Liver (tissue), 8 donors: ENCODE measurements at regions not wholly inside any gene's neighbourhood (a gene's known extent, or its start where the extent isn't known, plus 50 kb on each side); places are given as distances from the start of the nearest gene placed in this dataset.

Experiments used
- DNase-seq: peaks from one replicate; pipeline ENCODE4 v3.0.0-alpha.2; 2017; ENCODE audit warnings: low spot score
- H3K27ac ChIP-seq, 2 donors: one replicate each; pipeline ENCODE4 v1.7.0; 2013; ENCODE audit warnings: inconsistent platforms in 2 of 2, low read length in 2 of 2, control low read depth in 1 of 2, low read depth in 1 of 2, mild to moderate bottlenecking in 1 of 2
- H3K27me3 ChIP-seq, 4 donors: one replicate each; pipeline versions ENCODE4 v1.6.1 to v1.7.0; 2013; ENCODE audit warnings: low read length in 3 of 4, inconsistent platforms in 1 of 4, mild to moderate bottlenecking in 1 of 4, moderate library complexity in 1 of 4; ENCODE audit not compliant: control insufficient read depth in 4 of 4, insufficient read depth in 4 of 4
- H3K36me3 ChIP-seq, 4 donors: one replicate each; pipeline versions ENCODE4 v1.6.1 to v1.7.0; 2013; ENCODE audit warnings: low read length in 3 of 4, mild to moderate bottlenecking in 3 of 4, low read depth in 1 of 4, moderate library complexity in 1 of 4; ENCODE audit not compliant: control insufficient read depth in 4 of 4, insufficient read depth in 3 of 4
- H3K4me1 ChIP-seq, 4 donors: one replicate each; pipeline versions ENCODE4 v1.6.1 to v1.7.0; 2013; ENCODE audit warnings: low read length in 3 of 4, mild to moderate bottlenecking in 3 of 4, moderate library complexity in 1 of 4; ENCODE audit not compliant: control insufficient read depth in 4 of 4, insufficient read depth in 4 of 4
- H3K4me3 ChIP-seq, 3 donors: one replicate each; pipeline versions ENCODE4 v1.6.1 to v1.7.0; 2013; ENCODE audit warnings: low read length in 3 of 3, control low read depth in 1 of 3, low read depth in 1 of 3, mild to moderate bottlenecking in 1 of 3
- H3K9ac ChIP-seq, 2 donors: one replicate each; pipeline ENCODE4 v1.7.0; 2013; ENCODE audit warnings: low read length in 2 of 2, mild to moderate bottlenecking in 2 of 2, moderate library complexity in 2 of 2, control low read depth in 1 of 2, low read depth in 1 of 2
- H3K9me3 ChIP-seq, 4 donors: one replicate each; pipeline versions ENCODE4 v1.6.1 to v1.7.0; 2013; ENCODE audit warnings: low read length in 3 of 4; ENCODE audit not compliant: control insufficient read depth in 4 of 4
- FOXA2 ChIP-seq: IDR thresholded peaks from 2 replicates; pipeline ENCODE4 v1.6.1; 2016; ENCODE audit warnings: antibody characterized with exemption
- GABPA ChIP-seq, 2 donors: IDR thresholded peaks in 1 of 2; conservative IDR thresholded peaks in 1 of 2; 2 replicates each; pipeline ENCODE4 v1.6.1; 2016; ENCODE audit warnings: antibody characterized with exemption in 2 of 2, mild to moderate bottlenecking in 1 of 2, moderate library complexity in 1 of 2
- JUND ChIP-seq, 2 donors: IDR thresholded peaks; 2 replicates each; pipeline ENCODE4 v1.6.1; 2016; ENCODE audit warnings: antibody characterized with exemption in 2 of 2
- NR2F2 ChIP-seq: IDR thresholded peaks from 2 replicates; pipeline ENCODE4 v1.6.1; 2016; ENCODE audit warnings: antibody characterized with exemption
- RAD21 ChIP-seq, 2 donors: IDR thresholded peaks; 2 replicates each; pipeline ENCODE4 v1.6.1; 2016; ENCODE audit warnings: antibody characterized with exemption in 2 of 2, mild to moderate bottlenecking in 2 of 2
- RXRA ChIP-seq, 2 donors: IDR thresholded peaks; 2 replicates each; pipeline ENCODE4 v1.6.1; 2017 to 2018; ENCODE audit warnings: antibody characterized with exemption in 2 of 2, mild to moderate bottlenecking in 1 of 2
- WGBS: extraction: QIAGEN DNeasy Blood & Tissue Kit; methylation state at CpG from one replicate; pipeline ENCODE4 v1.1.7; 2013; 5-methylcytosine and 5-hydroxymethylcytosine counted together
- TF ChIP-seq, protein P1 (sequence below): IDR thresholded peaks from 2 replicates; pipeline ENCODE4 v1.6.1; 2016; ENCODE audit warnings: antibody characterized with exemption
- TF ChIP-seq, protein P2 (sequence below): fragments of 150-350 bp; IDR thresholded peaks from 2 replicates; pipeline ENCODE4 v1.5.1; 2017; ENCODE audit warnings: improper control_type of control experiment, low read depth, low read length; ENCODE audit not compliant: missing input control
- donor health status: healthy.
- donor health status: healthy.
- donor health status: healthy.
- donor health status: healthy.
- donor health status: healthy.

DNA sequence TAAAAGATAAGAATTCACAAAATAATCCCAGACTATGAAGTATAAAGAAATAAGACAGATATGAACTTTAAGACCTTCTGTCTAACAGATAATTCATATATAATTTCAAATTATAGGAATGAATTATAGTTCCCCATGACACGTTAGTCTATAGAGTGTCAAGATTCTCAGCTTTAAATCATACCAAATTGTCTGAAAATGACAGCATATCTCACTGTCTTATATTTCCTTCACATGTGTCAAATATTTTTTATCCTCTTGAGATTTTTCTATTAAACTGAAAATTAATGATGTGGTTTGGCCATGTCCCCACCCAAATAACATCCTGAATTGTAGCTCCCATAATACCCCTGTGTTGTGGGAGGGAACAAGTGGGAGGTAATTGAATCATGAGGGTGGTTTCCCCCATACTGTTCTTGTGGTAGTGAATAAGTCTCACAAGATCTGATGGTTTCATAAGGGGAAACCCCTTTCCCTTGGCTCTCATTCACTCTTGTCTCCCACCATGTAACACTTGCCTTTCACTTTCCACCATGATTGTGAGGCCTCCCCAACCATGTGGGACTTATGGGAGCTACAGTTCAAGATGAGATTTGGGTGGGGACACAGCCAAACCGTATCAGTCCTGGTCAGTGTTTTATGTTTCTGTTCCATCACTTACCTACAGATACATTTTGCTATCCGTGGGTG is 825.3 kb upstream of the GJE1 start:
- 78% methylated on average over 3 of the region's 3 CpGs for WGBS
- H3K27me3 ChIP-seq, result no peaks in the 10 kb centered on the region
- TF ChIP-seq RAD21 (IDR thresholded peaks at IDR 0.05) (no peak), NR2F2 (no peak)
- H3K27ac ChIP-seq, result no peak overlapping the region
- H3K4me1 ChIP-seq, result no peaks in the 10 kb centered on the region
- no peak overlapping the region for H3K9ac ChIP-seq
- no peaks in the 10 kb centered on the region for H3K9me3 ChIP-seq
- H3K4me3 ChIP-seq, result no peak overlapping the region
- no peaks in the 10 kb centered on the region for H3K36me3 ChIP-seq
- no peak for DNase-seq

DNA sequence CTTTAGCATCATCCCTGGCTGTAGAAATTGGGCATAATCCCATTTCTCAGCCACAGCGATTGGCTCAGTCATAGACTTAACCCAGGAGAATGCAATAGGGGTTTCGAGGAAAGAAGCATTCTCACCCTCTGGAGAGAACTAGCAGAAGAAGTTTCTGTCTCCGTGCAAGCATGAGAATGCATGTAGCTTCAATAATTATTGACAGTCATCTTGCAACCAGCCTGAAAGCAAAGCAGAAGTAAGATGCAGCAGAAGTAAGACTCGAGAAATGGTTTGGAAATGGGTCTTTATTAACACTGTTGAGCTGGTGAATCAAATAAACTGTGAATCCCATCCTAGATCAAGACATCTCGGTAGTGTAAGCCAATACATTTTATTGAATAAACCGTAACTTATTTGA is 828.8 kb upstream of the GJE1 start:
- no peak for TF ChIP-seq GABPA (IDR thresholded peaks at IDR 0.05 in 1 of 2, conservative IDR thresholded peaks at IDR 0.05 in 1 of 2)
- H3K36me3 ChIP-seq, result no peaks in the 10 kb centered on the region

DNA sequence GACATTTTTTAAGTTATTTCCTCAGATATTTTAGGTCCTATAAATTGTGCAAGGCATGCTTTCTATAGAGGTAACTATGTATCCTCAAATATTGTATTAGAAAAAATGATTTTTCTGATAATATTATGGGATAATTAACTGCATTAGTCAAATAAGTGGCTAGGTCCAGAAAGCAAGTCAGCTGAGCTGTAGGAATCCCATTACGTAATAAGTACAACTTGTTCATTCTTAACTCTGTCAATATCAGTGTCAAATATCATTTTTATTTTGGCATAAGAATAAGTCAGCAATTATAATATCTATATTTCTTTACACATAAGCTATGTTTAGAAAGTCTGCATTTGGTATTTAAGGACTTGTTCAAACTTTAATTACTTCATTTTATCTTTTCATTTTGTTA is 830.9 kb upstream of the GJE1 start:
- H3K4me3 ChIP-seq, result no peak overlapping the region
- no peak overlapping the region for H3K9ac ChIP-seq
- TF ChIP-seq RAD21 (IDR thresholded peaks at IDR 0.05) (no peak), FOXA2 (no peak), RXRA (IDR thresholded peaks at IDR 0.05) (no peak), JUND (IDR thresholded peaks at IDR 0.05) (no peak)
- TF ChIP-seq, protein P1, sequence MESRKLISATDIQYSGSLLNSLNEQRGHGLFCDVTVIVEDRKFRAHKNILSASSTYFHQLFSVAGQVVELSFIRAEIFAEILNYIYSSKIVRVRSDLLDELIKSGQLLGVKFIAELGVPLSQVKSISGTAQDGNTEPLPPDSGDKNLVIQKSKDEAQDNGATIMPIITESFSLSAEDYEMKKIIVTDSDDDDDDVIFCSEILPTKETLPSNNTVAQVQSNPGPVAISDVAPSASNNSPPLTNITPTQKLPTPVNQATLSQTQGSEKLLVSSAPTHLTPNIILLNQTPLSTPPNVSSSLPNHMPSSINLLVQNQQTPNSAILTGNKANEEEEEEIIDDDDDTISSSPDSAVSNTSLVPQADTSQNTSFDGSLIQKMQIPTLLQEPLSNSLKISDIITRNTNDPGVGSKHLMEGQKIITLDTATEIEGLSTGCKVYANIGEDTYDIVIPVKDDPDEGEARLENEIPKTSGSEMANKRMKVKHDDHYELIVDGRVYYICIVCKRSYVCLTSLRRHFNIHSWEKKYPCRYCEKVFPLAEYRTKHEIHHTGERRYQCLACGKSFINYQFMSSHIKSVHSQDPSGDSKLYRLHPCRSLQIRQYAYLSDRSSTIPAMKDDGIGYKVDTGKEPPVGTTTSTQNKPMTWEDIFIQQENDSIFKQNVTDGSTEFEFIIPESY, result no peak
- TF ChIP-seq, protein P2, sequence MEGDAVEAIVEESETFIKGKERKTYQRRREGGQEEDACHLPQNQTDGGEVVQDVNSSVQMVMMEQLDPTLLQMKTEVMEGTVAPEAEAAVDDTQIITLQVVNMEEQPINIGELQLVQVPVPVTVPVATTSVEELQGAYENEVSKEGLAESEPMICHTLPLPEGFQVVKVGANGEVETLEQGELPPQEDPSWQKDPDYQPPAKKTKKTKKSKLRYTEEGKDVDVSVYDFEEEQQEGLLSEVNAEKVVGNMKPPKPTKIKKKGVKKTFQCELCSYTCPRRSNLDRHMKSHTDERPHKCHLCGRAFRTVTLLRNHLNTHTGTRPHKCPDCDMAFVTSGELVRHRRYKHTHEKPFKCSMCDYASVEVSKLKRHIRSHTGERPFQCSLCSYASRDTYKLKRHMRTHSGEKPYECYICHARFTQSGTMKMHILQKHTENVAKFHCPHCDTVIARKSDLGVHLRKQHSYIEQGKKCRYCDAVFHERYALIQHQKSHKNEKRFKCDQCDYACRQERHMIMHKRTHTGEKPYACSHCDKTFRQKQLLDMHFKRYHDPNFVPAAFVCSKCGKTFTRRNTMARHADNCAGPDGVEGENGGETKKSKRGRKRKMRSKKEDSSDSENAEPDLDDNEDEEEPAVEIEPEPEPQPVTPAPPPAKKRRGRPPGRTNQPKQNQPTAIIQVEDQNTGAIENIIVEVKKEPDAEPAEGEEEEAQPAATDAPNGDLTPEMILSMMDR, result no peak
- 66% methylated on average over 1 of the region's 1 CpG for WGBS
- no peaks in the 10 kb centered on the region for H3K36me3 ChIP-seq
- no peaks in the 10 kb centered on the region for H3K27me3 ChIP-seq
- no peak for DNase-seq
- no peak overlapping the region for H3K27ac ChIP-seq
- H3K4me1 ChIP-seq, result no peaks in the 10 kb centered on the region
- no peaks in the 10 kb centered on the region for H3K9me3 ChIP-seq

More for the DNA sequence above, 828.8 kb upstream of the GJE1 start:
- no peak overlapping the region for H3K27ac ChIP-seq
- H3K4me1 ChIP-seq, result no peaks in the 10 kb centered on the region
- WGBS, result 85% methylated on average over 6 of the region's 6 CpGs
- no peak overlapping the region for H3K9ac ChIP-seq
- DNase-seq, result no peak
- H3K4me3 ChIP-seq, result no peak overlapping the region
- no peaks in the 10 kb centered on the region for H3K9me3 ChIP-seq
- H3K27me3 ChIP-seq, result no peaks in the 10 kb centered on the region
